SJCRH30 (cell line): ENCODE measurements at regions not wholly inside any gene's neighbourhood (a gene's known extent, or its start where the extent isn't known, plus 50 kb on each side); places are given as distances from the start of the nearest gene placed in this dataset.
A peak's percentile ranks its signal among the peaks of the same experiment; 100 is the strongest.

Experiments
- DNase-seq, 2 experiments: peaks; one replicate each; pipeline ENCODE4 v3.0.0-alpha.2; 2015 to 2020
- H3K27ac ChIP-seq: fragments of 250-450 bp; sonication (Bioruptor Pico); 2 replicates; pipeline ENCODE4 v1.5.1; 2020; ENCODE audit warnings: mild to moderate bottlenecking, moderate library complexity
- H3K27me3 ChIP-seq: fragments of 250-450 bp; sonication (Bioruptor Pico); 2 replicates; pipeline ENCODE4 v1.5.1; 2020; ENCODE audit warnings: mild to moderate bottlenecking, moderate library complexity
- H3K36me3 ChIP-seq: fragments of 250-450 bp; sonication (Bioruptor Pico); 2 replicates; pipeline ENCODE4 v1.5.1; 2020; ENCODE audit warnings: mild to moderate bottlenecking, moderate library complexity
- H3K4me1 ChIP-seq: fragments of 250-450 bp; sonication (Bioruptor Pico); 2 replicates; pipeline ENCODE4 v1.5.1; 2020; ENCODE audit warnings: mild to moderate bottlenecking, moderate library complexity
- H3K4me3 ChIP-seq: fragments of 250-450 bp; sonication (Bioruptor Pico); 2 replicates; pipeline ENCODE4 v1.5.1; 2020; ENCODE audit warnings: mild to moderate bottlenecking, moderate library complexity
- H3K9me3 ChIP-seq: fragments of 250-450 bp; sonication (Bioruptor Pico); replicated peaks from 2 replicates; pipeline ENCODE4 v1.5.1; 2020; ENCODE audit warnings: mild to moderate bottlenecking, moderate library complexity

DNA sequence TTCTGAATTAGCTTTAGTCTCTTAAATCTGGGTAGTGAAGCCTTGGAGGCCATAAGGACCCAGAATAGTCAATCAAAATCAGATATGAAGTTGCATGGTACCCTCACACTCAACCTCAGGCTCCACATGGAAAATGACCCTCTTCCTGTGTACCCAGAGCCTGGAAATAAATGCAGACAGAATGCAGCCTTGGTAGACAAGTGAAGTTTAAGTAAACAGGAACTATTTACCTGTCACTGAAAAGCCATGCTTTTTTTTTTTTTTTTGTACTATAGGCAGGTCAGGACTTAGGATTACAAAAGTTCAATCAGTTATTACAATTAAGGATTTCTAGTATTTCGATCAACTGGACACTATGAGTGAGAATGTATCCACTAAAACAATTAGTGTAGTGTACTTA is 2654.2 kb upstream of the PCDH20 start:
- Histone ChIP-seq H3K4me3 (no peak overlapping the region), H3K36me3 (no peaks in the 10 kb centered on the region), H3K27me3 (no peaks in the 10 kb centered on the region), H3K27ac (no peak overlapping the region), H3K9me3 (no peaks in the 10 kb centered on the region), H3K4me1 (no peaks in the 10 kb centered on the region)
- DNase-seq, result no peak

DNA sequence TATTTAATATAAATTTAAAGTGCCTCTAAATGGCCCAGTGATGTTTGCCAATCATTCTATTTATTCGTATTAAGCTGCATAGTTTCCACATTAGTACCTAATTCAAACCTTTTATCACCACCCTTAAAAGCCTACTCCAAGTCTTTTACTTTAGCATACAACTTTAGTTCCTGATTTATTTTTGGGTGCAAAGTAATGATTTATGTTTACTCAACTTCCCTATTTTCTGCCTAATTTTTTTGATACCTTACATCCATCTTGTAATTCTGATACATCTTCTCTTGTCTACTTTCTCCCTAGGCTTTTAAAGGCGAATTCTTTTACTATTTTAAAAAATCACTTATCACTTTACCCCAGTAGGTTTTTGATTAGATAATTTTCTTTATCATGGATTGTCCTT is 2651.1 kb upstream of the PCDH20 start:
- no peak for DNase-seq
- Histone ChIP-seq H3K27ac (no peak overlapping the region), H3K4me3 (no peak overlapping the region), H3K27me3 (no peaks in the 10 kb centered on the region), H3K9me3 (no peaks in the 10 kb centered on the region), H3K4me1 (no peaks in the 10 kb centered on the region), H3K36me3 (no peaks in the 10 kb centered on the region)

DNA sequence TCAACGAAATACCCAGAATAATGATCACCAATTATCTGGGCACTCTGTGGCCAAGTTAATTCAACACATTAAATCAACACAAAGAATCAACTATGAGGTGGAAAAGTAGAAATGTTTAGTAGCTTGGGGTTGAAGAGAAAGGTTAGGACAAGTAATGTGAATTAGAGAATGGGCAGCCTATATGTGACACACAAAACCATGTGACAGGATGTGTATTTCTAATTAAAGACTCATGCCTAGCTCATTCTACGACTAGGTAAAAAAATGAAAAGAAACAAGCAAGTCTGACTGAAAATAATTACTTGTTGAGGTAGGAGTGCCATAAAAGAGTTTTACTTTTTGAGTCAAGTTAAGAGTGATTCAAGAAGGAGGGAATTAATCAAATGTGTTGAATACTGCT is 2646.0 kb upstream of the PCDH20 start:
- Histone ChIP-seq H3K36me3 (no peaks in the 10 kb centered on the region), H3K27me3 (no peaks in the 10 kb centered on the region), H3K4me3 (no peak overlapping the region), H3K4me1 (no peaks in the 10 kb centered on the region), H3K27ac (no peak overlapping the region), H3K9me3 (no peaks in the 10 kb centered on the region)
- no peak for DNase-seq

DNA sequence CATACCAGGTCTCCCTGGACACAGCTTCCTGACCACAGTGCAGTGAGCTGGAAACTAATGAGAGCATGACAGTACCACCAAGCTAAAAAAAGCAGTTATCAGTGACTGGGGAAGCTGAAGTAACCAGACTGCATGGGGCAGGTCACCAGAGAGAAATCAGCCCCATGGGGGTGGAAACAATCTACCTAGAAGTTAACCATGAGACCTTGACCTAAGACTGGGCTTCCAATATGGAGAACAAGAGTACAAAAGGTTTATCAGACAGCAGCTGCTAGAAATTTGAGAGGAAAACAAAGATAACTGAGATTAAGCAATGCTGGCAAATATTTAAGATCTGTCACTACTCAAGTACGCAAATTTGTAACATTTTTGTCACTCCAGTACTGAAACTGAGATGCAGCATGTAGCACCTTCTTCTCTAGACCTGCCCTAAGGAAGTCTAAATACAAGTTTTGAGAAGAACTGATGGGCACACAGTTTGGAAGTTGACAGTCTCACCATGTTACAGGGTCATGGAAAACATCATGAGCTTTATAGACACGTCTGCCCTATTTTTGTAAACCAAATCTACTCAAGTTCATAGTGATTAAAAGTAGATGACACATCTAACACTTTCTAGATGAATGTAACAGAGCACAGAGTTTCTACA is 2641.8 kb upstream of the PCDH20 start:
- Histone ChIP-seq H3K9me3 (no peaks in the 10 kb centered on the region), H3K36me3 (no peaks in the 10 kb centered on the region), H3K27ac (no peak overlapping the region), H3K27me3 (no peaks in the 10 kb centered on the region), H3K4me1 (no peaks in the 10 kb centered on the region), H3K4me3 (no peak overlapping the region)
- DNase-seq, result no peak

DNA sequence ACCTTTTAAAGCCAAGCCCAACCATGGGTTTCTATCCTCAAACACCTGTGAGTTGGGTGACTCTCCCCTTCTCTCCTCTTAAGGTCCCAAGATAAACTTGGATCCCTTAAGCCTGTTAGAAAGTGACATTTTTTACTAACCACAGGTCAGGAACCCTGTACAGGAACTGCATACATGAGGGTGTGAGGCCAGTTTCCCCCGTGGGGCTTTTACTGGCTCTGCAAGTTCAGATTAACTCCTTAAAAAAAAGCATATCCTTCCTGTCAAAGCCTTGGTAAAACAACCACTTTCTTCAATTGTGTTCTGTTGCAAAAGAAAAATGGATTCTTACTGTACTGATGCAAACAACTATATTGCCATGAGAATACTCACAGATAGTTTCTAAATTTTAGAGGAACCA is 2638.7 kb upstream of the PCDH20 start:
- no peak for DNase-seq
- Histone ChIP-seq H3K27ac (no peak overlapping the region), H3K4me3 (no peak overlapping the region), H3K4me1 (no peaks in the 10 kb centered on the region), H3K36me3 (no peaks in the 10 kb centered on the region), H3K27me3 (no peaks in the 10 kb centered on the region), H3K9me3 (no peaks in the 10 kb centered on the region)

DNA sequence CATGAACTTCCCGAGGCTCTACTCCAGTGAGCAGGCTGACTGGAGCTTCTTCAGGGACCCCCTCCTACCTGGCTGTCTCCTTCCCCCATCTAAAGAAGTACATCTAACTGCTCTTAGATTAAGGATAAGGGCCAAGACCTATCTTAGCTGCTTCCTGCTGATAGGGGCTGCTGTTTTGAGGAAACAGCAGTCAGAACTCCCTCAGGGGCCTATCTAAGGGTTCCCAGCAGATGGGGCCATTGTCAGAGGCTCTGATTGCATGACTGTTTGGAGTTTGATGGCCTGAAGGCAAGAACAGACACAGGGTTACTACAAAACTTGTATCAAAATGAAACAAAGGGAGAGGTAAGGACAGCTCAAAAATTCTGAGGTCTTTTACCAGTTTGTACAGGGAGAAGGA is 2636.9 kb upstream of the PCDH20 start:
- Histone ChIP-seq H3K27me3 (no peaks in the 10 kb centered on the region), H3K27ac (no peak overlapping the region), H3K4me3 (no peak overlapping the region), H3K4me1 (no peaks in the 10 kb centered on the region), H3K36me3 (no peaks in the 10 kb centered on the region), H3K9me3 (no peaks in the 10 kb centered on the region)
- no peak for DNase-seq

DNA sequence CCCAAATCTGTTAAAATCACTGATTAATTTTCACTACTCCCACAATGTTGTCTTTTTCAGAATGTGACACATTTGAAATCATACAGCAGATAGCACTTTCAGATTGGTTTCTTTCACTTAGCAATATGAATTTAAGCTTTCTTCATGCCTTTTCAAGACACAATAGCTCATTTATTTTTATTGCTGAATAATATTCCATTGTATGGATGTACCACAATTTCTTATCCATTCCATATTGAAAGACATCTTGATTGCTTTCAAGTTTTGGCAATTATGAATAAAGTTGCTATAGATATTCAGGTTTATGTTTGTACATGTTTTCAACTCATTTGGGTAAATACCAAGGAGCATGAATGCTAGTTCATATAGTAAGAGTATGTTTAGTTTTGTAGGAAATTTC is 2635.6 kb upstream of the PCDH20 start:
- Histone ChIP-seq H3K27me3 (no peaks in the 10 kb centered on the region), H3K4me3 (no peak overlapping the region), H3K27ac (no peak overlapping the region), H3K9me3 (no peaks in the 10 kb centered on the region), H3K36me3 (no peaks in the 10 kb centered on the region), H3K4me1 (no peaks in the 10 kb centered on the region)
- no peak for DNase-seq

DNA sequence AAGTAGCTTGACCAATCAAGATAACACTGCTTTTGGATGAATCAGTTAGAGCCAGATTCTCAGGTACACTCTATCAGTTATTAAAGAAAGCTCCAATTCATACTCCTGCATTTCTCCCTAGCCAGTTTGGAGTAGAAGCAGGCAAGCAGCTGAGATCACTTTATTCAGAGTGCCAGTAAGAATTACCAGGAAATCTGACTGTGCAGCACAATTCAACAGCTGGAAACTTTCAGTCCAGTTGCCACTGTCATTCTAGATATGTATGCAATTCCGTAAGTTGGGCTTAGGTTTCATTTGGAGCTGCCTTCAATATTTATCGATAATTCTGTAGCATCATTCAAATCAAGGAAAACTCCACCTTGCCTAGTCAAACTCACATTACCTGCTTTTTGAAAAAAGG is 2625.6 kb upstream of the PCDH20 start:
- Histone ChIP-seq H3K9me3 (no peaks in the 10 kb centered on the region), H3K4me1 (peaks cover 22% of the 10 kb centered on the region), H3K27me3 (no peaks in the 10 kb centered on the region), H3K36me3 (no peaks in the 10 kb centered on the region), H3K27ac (peak overlapping the region; percentile 72), H3K4me3 (0 out of 2 replicates have a peak overlapping the region, but pooled peaks have one; percentile 20)
- DNase-seq, result peak; percentile 74 to 93

DNA sequence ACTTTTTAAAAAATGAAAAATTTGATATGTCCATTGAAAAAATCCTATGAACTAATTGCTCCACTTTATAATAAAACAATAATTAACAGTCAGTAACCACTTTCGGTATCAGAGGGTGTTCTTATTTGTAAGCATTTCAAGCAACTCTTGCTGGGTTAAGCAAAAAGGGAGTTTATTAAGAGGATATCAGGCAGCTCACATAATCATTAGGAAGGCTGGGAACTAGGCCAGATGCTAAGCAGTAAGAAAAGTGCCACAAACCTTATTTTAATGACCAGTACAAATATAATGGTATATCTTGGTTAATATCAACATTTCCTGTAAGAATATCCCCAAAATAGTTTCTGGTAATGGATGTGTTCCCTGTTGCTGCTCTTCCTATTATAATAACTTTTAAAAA is 2618.3 kb upstream of the PCDH20 start:
- Histone ChIP-seq H3K4me3 (no peak overlapping the region), H3K4me1 (peaks cover 2% of the 10 kb centered on the region; the same call in 1 of the 2 replicates), H3K27me3 (no peaks in the 10 kb centered on the region), H3K9me3 (no peaks in the 10 kb centered on the region), H3K36me3 (no peaks in the 10 kb centered on the region), H3K27ac (no peak overlapping the region)
- DNase-seq, result no peak

DNA sequence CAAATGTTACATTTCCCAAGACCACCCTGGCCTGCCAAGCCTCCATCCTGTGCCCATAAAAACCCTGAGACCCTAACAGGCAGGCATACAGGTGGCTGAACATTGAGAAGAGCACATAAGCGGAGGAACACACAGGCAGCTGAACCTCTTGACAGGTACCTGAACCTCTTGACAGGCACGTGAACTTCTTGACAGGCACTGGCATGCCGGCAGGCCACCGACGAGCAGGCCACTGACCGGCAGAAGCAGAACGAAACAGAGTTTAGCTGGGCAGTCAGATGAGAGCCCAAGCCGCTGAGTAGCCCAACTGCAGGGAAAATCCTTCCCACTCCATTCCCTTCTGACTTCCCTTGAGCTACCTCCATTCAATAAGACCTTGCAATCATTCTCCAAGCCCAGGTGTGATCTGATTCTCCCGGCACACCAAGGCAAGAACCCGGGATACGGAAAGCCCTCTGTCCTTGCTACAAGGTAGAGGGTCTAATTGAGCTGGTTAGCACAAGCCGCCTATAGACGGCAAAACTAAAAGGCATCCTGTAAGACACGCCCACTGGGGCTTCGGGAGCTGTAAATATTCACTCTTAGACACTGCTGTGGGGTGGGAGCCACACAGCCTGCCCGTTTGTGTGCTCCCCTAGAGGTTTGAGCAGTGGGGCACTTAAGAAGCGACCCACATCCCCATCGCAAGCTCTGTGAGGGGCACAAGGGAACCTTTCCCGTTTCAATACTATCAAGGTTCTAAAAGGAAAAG is 2613.9 kb upstream of the PCDH20 start:
- Histone ChIP-seq H3K27me3 (no peaks in the 10 kb centered on the region), H3K4me3 (no peak overlapping the region), H3K9me3 (no peaks in the 10 kb centered on the region; the same call in 1 of the 2 replicates), H3K36me3 (no peaks in the 10 kb centered on the region), H3K4me1 (no peaks in the 10 kb centered on the region), H3K27ac (no peak overlapping the region)
- DNase-seq, result no peak

DNA sequence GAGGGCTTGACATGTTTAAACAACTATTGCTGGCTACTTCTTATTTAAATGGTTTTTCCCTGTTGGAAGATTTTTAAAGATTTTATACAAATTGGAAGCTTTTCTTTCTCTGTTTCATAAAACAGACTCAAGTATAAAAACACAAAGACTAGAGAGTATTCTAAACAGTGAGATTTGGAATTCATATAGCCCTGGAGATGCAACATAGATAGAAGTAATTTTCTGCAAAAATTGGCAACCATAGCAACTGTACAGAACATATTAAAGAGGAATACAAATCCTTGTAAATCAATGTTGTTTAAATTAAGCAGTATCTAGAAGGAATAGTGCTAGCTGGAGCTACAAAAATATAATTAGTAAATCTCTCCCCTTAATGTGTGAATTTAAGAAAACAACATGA is 2612.9 kb upstream of the PCDH20 start:
- Histone ChIP-seq H3K27me3 (no peaks in the 10 kb centered on the region), H3K9me3 (no peaks in the 10 kb centered on the region; the same call in 1 of the 2 replicates), H3K27ac (no peak overlapping the region), H3K36me3 (no peaks in the 10 kb centered on the region), H3K4me3 (no peak overlapping the region), H3K4me1 (no peaks in the 10 kb centered on the region)
- DNase-seq, result no peak

DNA sequence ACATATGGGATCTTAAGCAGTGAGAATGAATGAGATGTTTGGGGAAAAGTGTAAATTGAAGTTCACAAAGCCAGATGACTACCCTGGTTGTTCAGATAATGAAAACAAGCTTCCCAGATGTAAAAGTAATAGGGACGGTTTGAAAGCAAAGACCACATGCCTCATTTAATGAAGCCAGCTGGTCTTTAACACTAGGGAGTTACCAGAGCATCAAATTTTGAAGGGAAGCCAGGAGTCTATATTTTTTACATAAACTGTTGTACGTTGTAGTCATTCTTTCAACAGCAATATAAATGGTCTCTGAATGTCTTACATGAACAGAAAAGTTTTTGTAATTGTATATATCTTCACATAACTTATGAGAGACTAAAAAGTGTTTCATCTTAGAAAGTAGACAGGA is 2604.5 kb upstream of the PCDH20 start:
- Histone ChIP-seq H3K36me3 (no peaks in the 10 kb centered on the region), H3K4me3 (no peak overlapping the region), H3K27me3 (no peaks in the 10 kb centered on the region), H3K4me1 (no peaks in the 10 kb centered on the region), H3K9me3 (no peaks in the 10 kb centered on the region), H3K27ac (no peak overlapping the region)
- no peak for DNase-seq

DNA sequence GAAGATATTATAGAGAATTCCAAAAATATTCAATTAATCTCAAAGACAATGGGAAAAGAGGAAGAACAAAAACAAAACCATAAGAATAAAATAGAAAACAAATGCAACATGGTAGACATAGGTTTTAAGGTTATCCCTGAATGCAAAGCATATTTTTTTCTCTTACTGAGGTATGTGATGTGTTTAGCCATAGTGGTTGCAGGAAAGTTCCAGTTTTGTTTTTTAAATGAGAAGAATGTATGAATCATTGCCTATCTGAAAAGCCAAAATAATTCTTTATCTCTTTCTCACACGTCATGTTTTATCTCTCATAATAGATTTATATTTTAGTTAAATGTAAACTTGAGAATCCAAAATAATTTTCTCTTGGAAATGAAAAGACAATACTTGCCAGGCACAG is 2591.7 kb upstream of the PCDH20 start:
- Histone ChIP-seq H3K27ac (no peak overlapping the region), H3K36me3 (no peaks in the 10 kb centered on the region), H3K4me1 (peaks cover 17% of the 10 kb centered on the region), H3K4me3 (no peak overlapping the region), H3K9me3 (no peaks in the 10 kb centered on the region), H3K27me3 (no peaks in the 10 kb centered on the region)
- no peak for DNase-seq

DNA sequence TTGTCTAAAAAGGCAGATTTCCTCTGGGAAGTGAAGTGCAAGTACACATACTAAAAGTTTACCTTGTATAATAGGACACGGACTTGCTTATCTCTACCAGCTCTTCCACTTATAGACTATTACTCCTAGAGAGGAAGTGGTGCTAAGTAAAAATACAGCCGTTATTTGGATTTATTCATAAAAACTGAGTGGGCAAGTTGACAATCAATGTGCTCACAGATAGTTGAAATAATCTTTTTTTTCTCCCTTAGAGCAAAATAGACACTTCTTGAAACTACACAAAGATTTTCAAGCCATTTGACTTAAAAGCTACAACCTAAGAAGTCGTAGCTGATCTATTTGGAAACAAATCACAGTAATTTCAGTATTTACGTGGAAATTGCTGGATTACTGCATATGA is 2584.7 kb upstream of the PCDH20 start:
- peaks cover 3% of the 10 kb centered on the region for H3K4me1 ChIP-seq
- no peaks in the 10 kb centered on the region for H3K27me3 ChIP-seq
- no peak overlapping the region for H3K4me3 ChIP-seq
- H3K36me3 ChIP-seq, result no peaks in the 10 kb centered on the region
- DNase-seq, result no peak
- H3K27ac ChIP-seq, result no peak overlapping the region
- no peaks in the 10 kb centered on the region for H3K9me3 ChIP-seq

DNA sequence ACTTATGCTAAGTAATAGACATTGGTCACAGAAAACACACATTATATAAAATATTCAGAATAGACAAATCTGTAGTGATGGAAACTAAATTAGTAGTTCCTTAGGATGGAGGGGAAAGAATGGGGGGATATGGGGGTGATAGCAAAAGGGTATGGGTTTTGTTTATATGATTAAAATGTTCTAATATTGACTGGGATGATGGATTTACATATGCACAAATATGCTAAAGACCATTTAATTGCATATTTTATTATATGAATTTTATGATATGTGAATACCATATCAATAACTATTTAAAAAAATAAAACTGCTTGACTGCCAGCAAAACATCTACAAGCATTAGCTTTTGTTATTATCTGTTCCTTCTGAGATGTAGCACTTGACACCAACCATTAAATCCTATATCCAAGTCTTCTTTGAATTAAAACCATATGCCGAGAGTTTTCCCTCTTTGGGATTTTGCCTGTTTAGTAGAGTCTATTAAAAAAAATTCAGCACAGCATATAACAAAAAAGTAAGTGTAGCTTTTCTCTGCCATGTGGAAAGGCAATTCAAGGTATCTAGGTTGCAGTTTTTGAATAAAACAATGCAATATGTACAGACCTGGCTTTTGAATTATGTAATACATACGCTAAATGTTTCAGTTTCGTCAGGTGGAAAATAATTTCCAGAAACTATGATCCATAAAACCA is 2584.1 kb upstream of the PCDH20 start:
- DNase-seq, result no peak
- Histone ChIP-seq H3K27ac (no peak overlapping the region), H3K4me1 (no peaks in the 10 kb centered on the region), H3K4me3 (no peak overlapping the region), H3K27me3 (no peaks in the 10 kb centered on the region), H3K9me3 (no peaks in the 10 kb centered on the region), H3K36me3 (no peaks in the 10 kb centered on the region)
